GM12891 (cell line): ENCODE measurements at regions not wholly inside any gene's neighbourhood (a gene's known extent, or its start where the extent isn't known, plus 50 kb on each side); places are given as distances from the start of the nearest gene placed in this dataset.

Experiments used
- POLR2A ChIP-seq: IDR thresholded peaks from 2 replicates; pipeline ENCODE4 v1.6.1; 2011; ENCODE audit warnings: low read depth, low read length, control low read depth
- TAF1 ChIP-seq: IDR thresholded peaks from 2 replicates; pipeline ENCODE4 v1.6.1; 2011; ENCODE audit warnings: low read depth, low read length, control low read depth

GRCh38 chr3:75337226-75337900, 326.8 kb upstream of the FRG2C start:
- no peak for TF ChIP-seq POLR2A
- no peak for TF ChIP-seq TAF1
